Vagina (tissue), 2 donors: ENCODE measurements at regions not wholly inside any gene's neighbourhood (a gene's known extent, or its start where the extent isn't known, plus 50 kb on each side); places are given as distances from the start of the nearest gene placed in this dataset.

Source experiments
- CTCF ChIP-seq, 3 experiments: fragments of 450-650 bp in 2 of 3; fragments of 200-600 bp in 1 of 3; sonication (generic) in 1 of 3; IDR thresholded peaks; one replicate each; pipeline ENCODE4 v1.5.1; 2017 to 2019; ENCODE audit warnings: antibody characterized with exemption in 3 of 3, mild to moderate bottlenecking in 2 of 3, moderate library complexity in 2 of 3
- POLR2A ChIP-seq, 2 donors: fragments of 450-650 bp; IDR thresholded peaks; one replicate each; pipeline ENCODE4 v1.6.1; 2017; ENCODE audit warnings: antibody characterized with exemption in 2 of 2, mild to moderate bottlenecking in 2 of 2, moderate library complexity in 2 of 2
- POLR2AphosphoS5 ChIP-seq, 2 donors: sonication (generic); formaldehyde crosslinking; IDR thresholded peaks; one replicate each; pipeline ENCODE4 v1.9.0; 2017; ENCODE audit warnings: antibody characterized with exemption in 2 of 2, mild to moderate bottlenecking in 2 of 2, low read depth in 1 of 2; ENCODE audit not compliant: insufficient read depth in 1 of 2

DNA sequence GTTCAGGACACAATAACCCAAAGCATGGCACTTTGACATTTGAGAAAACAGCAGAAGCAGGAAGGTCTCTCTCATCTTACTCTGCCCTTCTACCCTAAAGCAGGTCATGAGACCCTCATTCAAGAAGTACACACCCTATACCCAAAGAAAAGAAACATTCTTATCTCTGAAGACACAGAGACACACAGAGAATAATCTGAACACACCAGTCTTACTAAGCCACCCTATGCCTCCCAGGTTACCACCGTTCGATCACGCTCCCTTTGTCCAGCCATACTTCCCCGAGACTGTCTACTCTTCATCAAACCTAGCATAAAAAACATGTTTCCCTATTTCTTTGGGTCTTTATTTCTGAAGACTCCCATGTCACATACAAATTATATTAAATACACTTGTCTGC, 66.5 kb upstream of the ANKRD10 start:
- TF ChIP-seq CTCF (IDR thresholded peaks at IDR 0.05) (no peak), POLR2AphosphoS5 (IDR thresholded peaks at IDR 0.05; ENCODE audit: insufficient read depth in 1 of 2, low read depth in 1 of 2) (no peak), POLR2A (IDR thresholded peaks at IDR 0.05) (no peak)
